ENCODE measurements at regions not wholly inside any gene's neighbourhood (a gene's known extent, or its start where the extent isn't known, plus 50 kb on each side); places are given as distances from the start of the nearest gene placed in this dataset.

DNA sequence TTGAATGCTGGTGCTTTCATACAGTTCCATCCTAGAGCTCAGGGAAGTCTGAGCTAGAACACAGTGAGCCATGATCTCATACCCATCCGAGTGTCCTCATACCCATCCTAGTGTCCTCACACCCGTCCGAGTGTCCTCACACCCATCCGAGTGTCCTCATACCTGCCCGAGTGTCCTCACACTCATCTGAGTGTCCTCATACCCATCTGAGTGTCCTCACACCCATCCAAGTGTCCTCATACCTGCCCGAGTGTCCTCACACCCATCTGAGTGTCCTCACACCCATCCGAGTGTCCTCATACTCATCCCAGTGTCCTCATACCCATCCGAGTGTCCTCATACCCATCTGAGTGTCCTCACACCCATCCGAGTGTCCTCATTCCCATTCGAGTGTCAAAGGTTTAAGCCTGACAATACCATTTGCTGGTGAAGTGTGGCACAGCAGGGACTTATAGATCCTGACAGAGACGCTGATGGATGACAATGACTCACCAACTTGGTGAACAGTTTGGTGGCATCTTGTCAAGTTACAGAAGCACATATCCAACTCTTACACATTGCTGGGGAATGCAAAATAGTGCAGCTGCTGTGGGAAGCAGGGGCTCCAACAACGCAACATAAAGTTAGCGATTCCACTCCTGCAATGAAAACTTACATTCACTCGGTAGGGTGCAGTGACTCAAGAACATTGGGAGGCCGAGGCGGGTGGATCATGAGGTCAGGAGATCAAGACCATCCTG lies 77.0 kb upstream of the COL5A1 start:
- no peaks in the 10 kb centered on the region for H3K9me3 ChIP-seq (ENCODE audit: severe bottlenecking)
- no peak for TF ChIP-seq CTCF (IDR thresholded peaks at IDR 0.05; ENCODE audit: poor library complexity, severe bottlenecking)
- H3K27ac ChIP-seq (ENCODE audit: poor library complexity, severe bottlenecking): no peak overlapping the region
- H3K27me3 ChIP-seq (ENCODE audit: insufficient read depth, poor library complexity, severe bottlenecking): peaks cover 4% of the 10 kb centered on the region
- no peaks in the 10 kb centered on the region for H3K36me3 ChIP-seq (ENCODE audit: low read depth)
- H3K4me3 ChIP-seq (ENCODE audit: severe bottlenecking): no peak overlapping the region
- DNase-seq (ENCODE audit: low spot score) (no peak), ATAC-seq (ENCODE audit: low read depth) (no peak)
- no peaks in the 10 kb centered on the region for H3K4me1 ChIP-seq (ENCODE audit: insufficient read depth, poor library complexity, severe bottlenecking)

GRCh38 chr9:134565316-134565915 lies 76.2 kb upstream of the COL5A1 start:
- H3K9me3 ChIP-seq (ENCODE audit: severe bottlenecking): no peaks in the 10 kb centered on the region
- H3K36me3 ChIP-seq (ENCODE audit: low read depth): no peaks in the 10 kb centered on the region
- no peaks in the 10 kb centered on the region for H3K4me1 ChIP-seq (ENCODE audit: insufficient read depth, poor library complexity, severe bottlenecking)
- TF ChIP-seq CTCF (IDR thresholded peaks at IDR 0.05; ENCODE audit: poor library complexity, severe bottlenecking): no peak
- H3K27ac ChIP-seq (ENCODE audit: poor library complexity, severe bottlenecking): no peak overlapping the region
- DNase-seq (ENCODE audit: low spot score): no peak
- ATAC-seq (ENCODE audit: low read depth): no peak
- H3K27me3 ChIP-seq (ENCODE audit: insufficient read depth, poor library complexity, severe bottlenecking): peaks cover 4% of the 10 kb centered on the region
- no peak overlapping the region for H3K4me3 ChIP-seq (ENCODE audit: severe bottlenecking)

DNA sequence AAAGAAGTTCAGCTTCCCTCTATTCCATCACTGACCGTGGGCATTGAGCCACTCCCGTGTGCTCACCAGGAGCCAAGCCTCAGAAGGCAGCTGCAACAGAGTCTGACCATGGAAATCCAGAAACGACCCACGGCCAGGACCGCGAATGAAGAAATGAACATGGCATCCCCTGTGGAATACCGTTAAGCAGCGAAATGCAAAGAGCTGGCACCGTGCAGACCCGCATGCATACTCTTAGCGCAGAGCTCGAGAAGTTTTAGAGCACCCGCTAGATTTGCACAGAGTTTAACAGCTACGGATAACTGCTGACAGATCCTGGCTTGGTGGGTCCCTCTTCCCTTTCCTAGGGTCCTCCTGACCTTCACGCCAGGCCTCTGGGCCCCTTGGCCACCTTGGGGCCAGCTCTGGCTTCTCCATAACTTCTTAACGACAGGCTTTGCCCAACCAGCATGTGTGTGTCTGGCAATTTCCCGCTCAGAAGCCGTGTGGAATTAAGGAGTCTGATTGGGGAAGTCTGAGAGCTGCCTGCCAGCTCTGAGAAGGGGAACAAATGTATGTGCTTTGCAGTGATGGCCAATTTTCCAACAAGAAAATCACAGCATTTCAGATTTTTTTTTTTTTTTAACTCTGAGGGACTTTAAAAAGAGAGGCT lies 75.3 kb upstream of the COL5A1 start:
- Histone ChIP-seq H3K4me1 (ENCODE audit: insufficient read depth, poor library complexity, severe bottlenecking) (no peaks in the 10 kb centered on the region), H3K27ac (ENCODE audit: poor library complexity, severe bottlenecking) (no peak overlapping the region), H3K36me3 (ENCODE audit: low read depth) (no peaks in the 10 kb centered on the region), H3K27me3 (ENCODE audit: insufficient read depth, poor library complexity, severe bottlenecking) (peaks cover 3% of the 10 kb centered on the region), H3K9me3 (ENCODE audit: severe bottlenecking) (no peaks in the 10 kb centered on the region), H3K4me3 (ENCODE audit: severe bottlenecking) (no peak overlapping the region)
- no peak for DNase-seq (ENCODE audit: low spot score)
- TF ChIP-seq CTCF (IDR thresholded peaks at IDR 0.05; ENCODE audit: poor library complexity, severe bottlenecking): no peak
- no peak for ATAC-seq (ENCODE audit: low read depth)

DNA sequence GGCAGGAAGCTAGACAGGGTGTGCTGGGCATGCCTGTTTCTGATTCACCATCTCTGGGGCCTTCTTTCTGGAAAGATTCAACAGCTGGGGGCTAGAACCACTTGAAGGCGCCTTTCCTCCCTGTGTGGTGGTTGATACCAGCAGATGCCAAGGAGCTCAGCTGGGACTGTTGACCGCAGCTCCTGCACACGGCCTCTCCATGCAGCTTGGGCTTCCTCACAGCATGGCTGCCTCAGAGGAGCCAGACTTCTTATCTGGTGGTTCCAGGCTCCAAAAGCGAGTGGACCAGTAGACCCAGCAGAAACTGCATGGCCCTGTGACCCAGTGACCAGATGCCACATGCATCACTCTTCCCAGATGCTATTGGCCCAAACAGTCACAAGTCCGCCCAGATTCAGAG lies 74.7 kb upstream of the COL5A1 start:
- H3K4me3 ChIP-seq (ENCODE audit: severe bottlenecking): no peak overlapping the region
- DNase-seq (ENCODE audit: low spot score): no peak
- H3K27ac ChIP-seq (ENCODE audit: poor library complexity, severe bottlenecking): no peak overlapping the region
- no peaks in the 10 kb centered on the region for H3K27me3 ChIP-seq (ENCODE audit: insufficient read depth, poor library complexity, severe bottlenecking)
- no peaks in the 10 kb centered on the region for H3K4me1 ChIP-seq (ENCODE audit: insufficient read depth, poor library complexity, severe bottlenecking)
- H3K9me3 ChIP-seq (ENCODE audit: severe bottlenecking): no peaks in the 10 kb centered on the region
- TF ChIP-seq CTCF (IDR thresholded peaks at IDR 0.05; ENCODE audit: poor library complexity, severe bottlenecking): no peak
- ATAC-seq (ENCODE audit: low read depth): no peak
- no peaks in the 10 kb centered on the region for H3K36me3 ChIP-seq (ENCODE audit: low read depth)
